ENCODE measurements at regions not wholly inside any gene's neighbourhood (a gene's known extent, or its start where the extent isn't known, plus 50 kb on each side); places are given as distances from the start of the nearest gene placed in this dataset.

DNA sequence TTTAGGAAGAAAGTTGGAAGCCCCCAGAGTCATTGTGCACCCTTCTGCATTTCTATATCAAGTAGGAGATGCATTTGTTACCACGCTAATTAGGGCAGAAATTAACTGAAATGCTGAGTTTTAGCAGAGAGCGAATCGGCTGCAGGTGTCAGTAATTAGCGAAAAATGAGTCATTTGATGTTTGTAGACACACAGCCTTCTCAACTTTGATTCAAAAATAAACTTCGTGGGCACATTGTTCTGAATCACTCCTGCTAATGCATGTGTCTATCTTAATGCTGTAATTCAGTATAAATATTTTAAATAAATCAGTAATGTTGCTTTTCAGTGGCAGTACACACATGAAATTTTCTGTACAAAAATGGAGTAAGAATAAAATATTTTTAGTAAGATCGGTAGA is 109.5 kb upstream of the CARD11 start:
- ChIA-PET POLR2A (ENCODE audit: partially characterized antibody) (no interaction called here), CTCF (ENCODE audit: partially characterized antibody) (interaction anchor here (0.7 to 5.9 kb wide), 9 partner anchors 9 to 287 kb away, joined by 3 to 163 read pairs (median 10); no protein-coding TSS in a partner anchor)
- Histone ChIP-seq H3K36me3 (ENCODE audit: insufficient read depth, low read length) (no peaks in the 10 kb centered on the region), H3K9me3 (ENCODE audit: control insufficient read depth in 1 of 2, low read length in 2 of 2) (no peaks in the 10 kb centered on the region), H3K4me3 (ENCODE audit: low read length in 2 of 2) (no peak overlapping the region), H3K27me3 (ENCODE audit: insufficient read depth, low read length) (no peaks in the 10 kb centered on the region), H3K4me1 (ENCODE audit: insufficient read depth, low read length) (no peaks in the 10 kb centered on the region), H3K27ac (ENCODE audit: low read depth, low read length) (no peak overlapping the region)
- H3K27me3 Mint-ChIP-seq = peaks cover 0 to 4% of the 10 kb centered on the region in 2 donors
- no peak for DNase-seq
- peaks cover 6 to 21% (median 8%) of the 10 kb centered on the region in 4 donors for H3K4me1 Mint-ChIP-seq
- no peak overlapping the region for H3K27ac Mint-ChIP-seq
- H3K36me3 Mint-ChIP-seq = no peaks in the 10 kb centered on the region
- H3K4me3 Mint-ChIP-seq = no peak overlapping the region
- H3K9me3 Mint-ChIP-seq = no peaks in the 10 kb centered on the region
- intact Hi-C loops (cut with micrococcal nuclease) = loop anchor here (10.0 kb wide), 1 partner anchor 198 kb away; no protein-coding TSS in a partner anchor

DNA sequence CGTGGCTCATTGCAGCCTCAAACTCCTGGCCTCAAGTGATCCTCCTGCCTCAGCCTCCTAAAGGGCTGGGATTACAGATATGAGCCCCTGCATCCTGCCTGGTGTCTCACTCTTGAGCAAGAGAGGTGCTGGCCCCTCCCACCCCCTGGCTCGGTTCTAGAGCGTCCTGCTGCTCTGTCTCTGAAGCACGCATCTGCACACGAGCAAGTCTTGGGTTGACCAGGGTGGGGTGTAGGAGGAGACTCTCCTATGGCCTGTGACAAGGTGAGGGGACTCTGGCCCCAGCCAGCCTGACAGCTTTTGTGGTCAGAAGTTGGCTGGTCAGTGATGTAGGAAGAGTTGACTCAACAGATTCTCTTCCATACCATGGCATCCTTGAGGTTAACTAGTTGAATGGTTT is 110.7 kb upstream of the CARD11 start:
- intact Hi-C loops (cut with micrococcal nuclease) = loop anchor here (2.0 to 10.0 kb wide), 2 partner anchors 62 to 200 kb away; no protein-coding TSS in a partner anchor

DNA sequence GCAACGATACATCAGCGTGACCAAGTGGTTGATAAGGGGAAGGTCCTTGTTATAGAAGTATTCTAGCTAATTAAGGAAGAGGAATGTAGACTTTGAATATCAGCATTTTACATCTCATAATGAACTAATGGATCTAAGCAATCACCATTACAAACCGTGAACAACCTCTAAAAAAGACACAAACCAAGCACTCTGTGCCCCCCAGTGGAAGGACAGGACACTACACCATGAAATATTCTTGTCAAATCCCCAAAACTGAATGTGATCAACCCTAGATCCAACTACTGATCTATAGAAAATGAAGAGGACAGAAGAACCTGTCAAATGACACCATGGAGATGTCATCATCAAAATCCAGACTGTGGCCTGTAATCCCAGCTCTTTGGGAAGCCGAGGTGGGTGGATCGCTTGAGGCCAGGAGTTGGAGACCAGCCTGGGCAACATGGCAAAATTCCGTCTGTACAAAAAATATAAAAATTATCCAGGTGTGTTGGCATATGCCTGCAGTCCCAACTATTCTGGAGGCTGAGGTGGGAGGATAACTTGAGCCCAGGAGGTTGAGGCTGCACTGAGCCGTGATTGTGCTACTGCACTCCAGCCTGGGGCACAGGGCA is 111.3 kb upstream of the CARD11 start:
- intact Hi-C loops (cut with micrococcal nuclease) = loop anchor here (1.0 to 10.0 kb wide), 6 partner anchors 62 to 290 kb away; partner anchors contain the start of gene CARD11
- no peak overlapping the region for H3K4me3 Mint-ChIP-seq
- no peaks in the 10 kb centered on the region for H3K9me3 Mint-ChIP-seq
- peaks cover 6 to 18% (median 8%) of the 10 kb centered on the region in 4 donors for H3K4me1 Mint-ChIP-seq
- peak; percentile 64 to 74 (median 66) for DNase-seq
- ChIA-PET CTCF (ENCODE audit: partially characterized antibody) (interaction anchor here (0.8 to 5.9 kb wide), 36 partner anchors 8 to 294 kb away, joined by 3 to 163 read pairs (median 4); no protein-coding TSS in a partner anchor), POLR2A (ENCODE audit: partially characterized antibody) (interaction anchor here (0.7 to 1.2 kb wide), 3 partner anchors 11 to 90 kb away, joined by 3 read pairs; no protein-coding TSS in a partner anchor)
- Histone ChIP-seq H3K4me3 (ENCODE audit: low read length in 2 of 2) (no peak overlapping the region), H3K4me1 (ENCODE audit: insufficient read depth, low read length) (no peaks in the 10 kb centered on the region), H3K36me3 (ENCODE audit: insufficient read depth, low read length) (no peaks in the 10 kb centered on the region), H3K9me3 (ENCODE audit: control insufficient read depth in 1 of 2, low read length in 2 of 2) (no peaks in the 10 kb centered on the region), H3K27ac (ENCODE audit: low read depth, low read length) (no peak overlapping the region), H3K27me3 (ENCODE audit: insufficient read depth, low read length) (no peaks in the 10 kb centered on the region)
- no peaks in the 10 kb centered on the region for H3K36me3 Mint-ChIP-seq
- peaks cover 0 to 1% of the 10 kb centered on the region in 2 donors for H3K27me3 Mint-ChIP-seq
- H3K27ac Mint-ChIP-seq = peak overlapping the region in 2 of 7 donors; percentile 1 to 13

More for the DNA sequence above, 110.7 kb upstream of the CARD11 start:
- Histone ChIP-seq H3K9me3 (ENCODE audit: control insufficient read depth in 1 of 2, low read length in 2 of 2) (no peaks in the 10 kb centered on the region), H3K27me3 (ENCODE audit: insufficient read depth, low read length) (no peaks in the 10 kb centered on the region), H3K4me3 (ENCODE audit: low read length in 2 of 2) (no peak overlapping the region), H3K27ac (ENCODE audit: low read depth, low read length) (no peak overlapping the region), H3K36me3 (ENCODE audit: insufficient read depth, low read length) (no peaks in the 10 kb centered on the region), H3K4me1 (ENCODE audit: insufficient read depth, low read length) (no peaks in the 10 kb centered on the region)
- CTCF ChIA-PET (ENCODE audit: partially characterized antibody) = interaction anchor here (0.8 to 5.9 kb wide), 34 partner anchors 8 to 288 kb away, joined by 3 to 163 read pairs (median 4); no protein-coding TSS in a partner anchor
- no peaks in the 10 kb centered on the region for H3K36me3 Mint-ChIP-seq
- DNase-seq = no peak
- H3K4me1 Mint-ChIP-seq = peaks cover 6 to 21% (median 8%) of the 10 kb centered on the region in 4 donors
- POLR2A ChIA-PET (ENCODE audit: partially characterized antibody) = interaction anchor here (0.7 to 1.2 kb wide), 3 partner anchors 10 to 90 kb away, joined by 3 read pairs; no protein-coding TSS in a partner anchor
- H3K9me3 Mint-ChIP-seq = no peaks in the 10 kb centered on the region
- H3K27me3 Mint-ChIP-seq = peaks cover 0 to 5% of the 10 kb centered on the region in 2 donors
- H3K4me3 Mint-ChIP-seq = no peak overlapping the region
- H3K27ac Mint-ChIP-seq = peak overlapping the region in 1 of 7 donors; percentile 1

DNA sequence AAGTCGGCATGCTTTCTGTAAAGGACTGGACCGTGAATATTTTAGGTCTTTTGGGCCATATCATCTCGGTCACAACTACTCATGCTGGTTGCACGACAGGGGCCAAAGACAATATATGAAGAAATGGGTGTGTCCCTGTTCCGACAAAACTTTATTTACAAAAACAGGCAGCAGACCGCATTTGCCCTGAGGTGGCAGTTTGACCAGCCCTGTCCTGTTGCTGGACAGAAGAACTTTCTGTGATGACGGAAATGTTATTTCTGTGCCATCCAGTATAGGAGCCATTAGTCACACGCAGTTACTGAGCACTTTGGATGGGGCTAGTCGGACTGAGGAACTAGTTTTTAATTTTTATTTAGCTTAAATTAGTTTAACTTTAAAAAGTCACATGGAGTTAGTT is 112.8 kb upstream of the CARD11 start:
- Mint-ChIP-seq H3K27me3 (peaks cover 0 to 1% of the 10 kb centered on the region in 2 donors), H3K36me3 (no peaks in the 10 kb centered on the region), H3K4me3 (no peak overlapping the region), H3K27ac (no peak overlapping the region), H3K4me1 (peaks cover 6 to 16% (median 8%) of the 10 kb centered on the region in 4 donors), H3K9me3 (no peaks in the 10 kb centered on the region)
- no peak for DNase-seq
- Histone ChIP-seq H3K4me3 (ENCODE audit: low read length in 2 of 2) (no peak overlapping the region), H3K27me3 (ENCODE audit: insufficient read depth, low read length) (no peaks in the 10 kb centered on the region), H3K27ac (ENCODE audit: low read depth, low read length) (no peak overlapping the region), H3K4me1 (ENCODE audit: insufficient read depth, low read length) (no peaks in the 10 kb centered on the region), H3K36me3 (ENCODE audit: insufficient read depth, low read length) (no peaks in the 10 kb centered on the region), H3K9me3 (ENCODE audit: control insufficient read depth in 1 of 2, low read length in 2 of 2) (no peaks in the 10 kb centered on the region)
- CTCF ChIA-PET (ENCODE audit: partially characterized antibody) = interaction anchor here (1.0 to 5.9 kb wide), 2 partner anchors 91 to 291 kb away, joined by 6 to 163 read pairs; no protein-coding TSS in a partner anchor
- POLR2A ChIA-PET (ENCODE audit: partially characterized antibody) = no interaction called here
- intact Hi-C loops (cut with micrococcal nuclease) = loop anchor here (10.0 kb wide), 1 partner anchor 202 kb away; no protein-coding TSS in a partner anchor

DNA sequence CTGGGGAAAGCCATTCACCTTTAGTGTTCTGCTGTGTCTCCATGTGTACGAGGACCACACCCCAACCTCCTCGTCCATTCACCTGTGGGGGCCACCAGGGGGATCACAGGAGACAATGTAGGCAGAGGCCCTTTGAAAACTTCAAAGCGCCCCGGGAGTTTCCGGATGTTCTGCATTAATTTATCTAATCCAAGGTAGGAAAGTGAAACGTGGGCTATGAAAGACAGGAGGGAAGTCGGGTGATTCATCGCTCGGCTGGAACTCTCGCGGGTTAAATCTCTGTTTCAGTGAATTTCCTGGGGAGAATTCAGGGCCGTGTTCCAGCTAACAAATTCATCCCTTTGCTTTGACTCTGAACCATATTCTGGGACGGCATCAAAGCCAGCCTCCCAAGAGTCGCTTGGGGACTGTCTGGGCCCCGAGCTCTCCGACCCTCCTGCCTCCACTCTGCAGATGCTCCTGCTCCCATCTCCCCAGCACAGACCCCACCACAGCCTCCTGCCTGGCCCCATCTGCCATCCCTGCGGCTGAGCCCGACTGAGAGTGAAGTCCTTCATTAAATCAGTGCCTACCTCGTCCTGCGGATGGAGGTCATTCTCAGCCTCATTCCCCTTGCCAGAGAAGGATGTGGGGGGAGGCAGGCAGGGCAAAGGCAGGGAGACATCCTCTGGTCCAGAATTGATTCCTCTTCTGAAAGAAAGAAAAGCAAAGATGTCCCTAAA is 114.1 kb upstream of the CARD11 start:
- POLR2A ChIA-PET (ENCODE audit: partially characterized antibody) = no interaction called here
- intact Hi-C loops (cut with micrococcal nuclease) = loop anchor here (10.0 kb wide), 1 partner anchor 203 kb away; no protein-coding TSS in a partner anchor
- H3K27ac Mint-ChIP-seq = no peak overlapping the region
- H3K9me3 Mint-ChIP-seq = no peaks in the 10 kb centered on the region
- no peak for DNase-seq
- H3K4me1 ChIP-seq (ENCODE audit: insufficient read depth, low read length) = no peaks in the 10 kb centered on the region
- CTCF ChIA-PET (ENCODE audit: partially characterized antibody) = interaction anchor here (0.6 to 5.9 kb wide), 4 partner anchors 92 to 293 kb away, joined by 3 to 163 read pairs (median 4); no protein-coding TSS in a partner anchor
- H3K27ac ChIP-seq (ENCODE audit: low read depth, low read length) = no peak overlapping the region
- no peaks in the 10 kb centered on the region for H3K36me3 Mint-ChIP-seq
- H3K9me3 ChIP-seq (ENCODE audit: control insufficient read depth in 1 of 2, low read length in 2 of 2) = no peaks in the 10 kb centered on the region
- H3K27me3 Mint-ChIP-seq = peaks cover 0 to 1% of the 10 kb centered on the region in 2 donors
- no peaks in the 10 kb centered on the region for H3K36me3 ChIP-seq (ENCODE audit: insufficient read depth, low read length)
- no peaks in the 10 kb centered on the region for H3K27me3 ChIP-seq (ENCODE audit: insufficient read depth, low read length)
- peaks cover 6 to 16% (median 8%) of the 10 kb centered on the region in 4 donors for H3K4me1 Mint-ChIP-seq
- no peak overlapping the region for H3K4me3 ChIP-seq (ENCODE audit: low read length in 2 of 2)
- peak overlapping the region in 2 of 8 donors; percentile 8 to 56 for H3K4me3 Mint-ChIP-seq

DNA sequence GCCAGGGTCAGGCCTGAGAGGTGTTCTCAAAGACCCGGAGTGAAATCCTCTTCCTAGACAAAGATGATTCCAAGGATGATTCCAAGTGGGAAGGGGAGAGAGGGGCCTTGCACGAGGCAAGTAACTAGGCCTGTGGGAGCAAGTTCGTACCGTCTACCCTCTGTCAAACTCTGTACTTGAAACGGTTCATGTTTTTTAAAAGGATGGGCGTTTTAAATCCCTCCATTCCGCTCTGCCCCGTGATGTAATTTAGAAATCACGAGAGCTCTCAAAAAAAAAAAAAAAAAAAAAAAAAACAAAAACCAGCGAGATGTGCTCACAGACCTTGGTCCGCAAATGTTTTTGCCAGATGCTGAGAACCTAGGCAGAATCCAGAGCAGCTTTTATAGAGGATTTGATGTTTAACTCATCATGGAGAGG is 114.7 kb upstream of the CARD11 start:
- H3K4me3 Mint-ChIP-seq = no peak overlapping the region
- peaks cover 6 to 16% (median 8%) of the 10 kb centered on the region in 4 donors for H3K4me1 Mint-ChIP-seq
- peaks cover 0 to 1% of the 10 kb centered on the region in 2 donors for H3K27me3 Mint-ChIP-seq
- H3K27ac Mint-ChIP-seq = peak overlapping the region in 1 of 7 donors; percentile 0
- ChIA-PET POLR2A (ENCODE audit: partially characterized antibody) (no interaction called here), CTCF (ENCODE audit: partially characterized antibody) (interaction anchor here (0.6 to 5.9 kb wide), 4 partner anchors 93 to 468 kb away, joined by 3 to 163 read pairs (median 4); no protein-coding TSS in a partner anchor)
- intact Hi-C loops (cut with micrococcal nuclease) = loop anchor here (10.0 kb wide), 1 partner anchor 204 kb away; no protein-coding TSS in a partner anchor
- H3K36me3 Mint-ChIP-seq = no peaks in the 10 kb centered on the region
- no peaks in the 10 kb centered on the region for H3K4me1 ChIP-seq (ENCODE audit: insufficient read depth, low read length)
- no peak overlapping the region for H3K4me3 ChIP-seq (ENCODE audit: low read length in 2 of 2)
- H3K9me3 Mint-ChIP-seq = peaks cover 0 to 2% (median 0%) of the 10 kb centered on the region in 8 donors
- no peaks in the 10 kb centered on the region for H3K27me3 ChIP-seq (ENCODE audit: insufficient read depth, low read length)
- no peak overlapping the region for H3K27ac ChIP-seq (ENCODE audit: low read depth, low read length)
- no peaks in the 10 kb centered on the region for H3K9me3 ChIP-seq (ENCODE audit: control insufficient read depth in 1 of 2, low read length in 2 of 2)
- H3K36me3 ChIP-seq (ENCODE audit: insufficient read depth, low read length) = no peaks in the 10 kb centered on the region
- no peak for DNase-seq
